ENCODE measurements at regions not wholly inside any gene's neighbourhood (a gene's known extent, or its start where the extent isn't known, plus 50 kb on each side); places are given as distances from the start of the nearest gene placed in this dataset.

- TF ChIP-seq GATA2 (IDR thresholded peaks at IDR 0.05; ENCODE audit: low read depth, low read length) = no peak
- no peak for TF ChIP-seq GATA3 (IDR thresholded peaks at IDR 0.05; ENCODE audit: low read depth, low read length)
Observed at GRCh38 chr1:47585141-47585902, 147.5 kb downstream of the FOXD2 start.

GRCh38 chr1:47587891-47588582, 150.2 kb downstream of the FOXD2 start:
- TF ChIP-seq GATA3 (IDR thresholded peaks at IDR 0.05; ENCODE audit: low read depth, low read length) = no peak
- no peak for TF ChIP-seq GATA2 (IDR thresholded peaks at IDR 0.05; ENCODE audit: low read depth, low read length)

GRCh38 chr1:47590523-47591225, 152.8 kb downstream of the FOXD2 start:
- no peak for TF ChIP-seq GATA3 (IDR thresholded peaks at IDR 0.05; ENCODE audit: low read depth, low read length)
- no peak for TF ChIP-seq GATA2 (IDR thresholded peaks at IDR 0.05; ENCODE audit: low read depth, low read length)

GRCh38 chr1:47591801-47592200, 154.0 kb downstream of the FOXD2 start:
- TF ChIP-seq GATA3 (IDR thresholded peaks at IDR 0.05; ENCODE audit: low read depth, low read length) (no peak), GATA2 (IDR thresholded peaks at IDR 0.05; ENCODE audit: low read depth, low read length) (no peak)

- TF ChIP-seq GATA3 (IDR thresholded peaks at IDR 0.05; ENCODE audit: low read depth, low read length) = no peak
- no peak for TF ChIP-seq GATA2 (IDR thresholded peaks at IDR 0.05; ENCODE audit: low read depth, low read length)
Observed at GRCh38 chr1:47592296-47593012, 154.6 kb downstream of the FOXD2 start.

GRCh38 chr1:47593013-47593568, 155.2 kb downstream of the FOXD2 start:
- TF ChIP-seq GATA3 (IDR thresholded peaks at IDR 0.05; ENCODE audit: low read depth, low read length) (no peak), GATA2 (IDR thresholded peaks at IDR 0.05; ENCODE audit: low read depth, low read length) (peak; percentile 53; the same call in 1 of the 2 replicates)

- TF ChIP-seq GATA3 (IDR thresholded peaks at IDR 0.05; ENCODE audit: low read depth, low read length) (no peak), GATA2 (IDR thresholded peaks at IDR 0.05; ENCODE audit: low read depth, low read length) (no peak)
Observed at GRCh38 chr1:47593598-47594285, 155.9 kb downstream of the FOXD2 start.

GRCh38 chr1:47594627-47595026, 156.8 kb downstream of the FOXD2 start:
- TF ChIP-seq GATA3 (IDR thresholded peaks at IDR 0.05; ENCODE audit: low read depth, low read length) (no peak), GATA2 (IDR thresholded peaks at IDR 0.05; ENCODE audit: low read depth, low read length) (no peak)

GRCh38 chr1:47596328-47596727, 158.5 kb downstream of the FOXD2 start:
- TF ChIP-seq GATA3 (IDR thresholded peaks at IDR 0.05; ENCODE audit: low read depth, low read length) (no peak), GATA2 (IDR thresholded peaks at IDR 0.05; ENCODE audit: low read depth, low read length) (no peak)

- TF ChIP-seq GATA3 (IDR thresholded peaks at IDR 0.05; ENCODE audit: low read depth, low read length) (no peak), GATA2 (IDR thresholded peaks at IDR 0.05; ENCODE audit: low read depth, low read length) (no peak)
Observed at GRCh38 chr1:47598357-47598756, 160.5 kb downstream of the FOXD2 start.

- TF ChIP-seq GATA2 (IDR thresholded peaks at IDR 0.05; ENCODE audit: low read depth, low read length) (no peak), GATA3 (IDR thresholded peaks at IDR 0.05; ENCODE audit: low read depth, low read length) (no peak)
Observed at GRCh38 chr1:47599777-47600176, 161.9 kb downstream of the FOXD2 start.

- TF ChIP-seq GATA2 (IDR thresholded peaks at IDR 0.05; ENCODE audit: low read depth, low read length) = no peak
- no peak for TF ChIP-seq GATA3 (IDR thresholded peaks at IDR 0.05; ENCODE audit: low read depth, low read length)
Observed at GRCh38 chr1:47608296-47608875, 170.5 kb downstream of the FOXD2 start.

GRCh38 chr1:47611992-47612391, 174.1 kb downstream of the FOXD2 start:
- TF ChIP-seq GATA2 (IDR thresholded peaks at IDR 0.05; ENCODE audit: low read depth, low read length) = no peak
- no peak for TF ChIP-seq GATA3 (IDR thresholded peaks at IDR 0.05; ENCODE audit: low read depth, low read length)

Data from SH-SY5Y (cell line).